GM12865 (cell line): ENCODE measurements at regions not wholly inside any gene's neighbourhood (a gene's known extent, or its start where the extent isn't known, plus 50 kb on each side); places are given as distances from the start of the nearest gene placed in this dataset.

Experiments used
- DNase-seq: peaks from one replicate; pipeline ENCODE4 v3.0.0; 2010; ENCODE audit warnings: low read depth
- H3K4me3 ChIP-seq: 2 replicates; pipeline ENCODE4 v1.5.1; 2011; ENCODE audit warnings: mild to moderate bottlenecking, low read depth, low read length, control low read depth
- TF ChIP-seq, protein P1 (sequence below): IDR thresholded peaks from 2 replicates; pipeline ENCODE4 v1.5.1; 2011; ENCODE audit warnings: low read length, control low read depth, low read depth, inconsistent platforms; ENCODE audit not compliant: insufficient read depth; ENCODE audit errors: missing control alignments

DNA sequence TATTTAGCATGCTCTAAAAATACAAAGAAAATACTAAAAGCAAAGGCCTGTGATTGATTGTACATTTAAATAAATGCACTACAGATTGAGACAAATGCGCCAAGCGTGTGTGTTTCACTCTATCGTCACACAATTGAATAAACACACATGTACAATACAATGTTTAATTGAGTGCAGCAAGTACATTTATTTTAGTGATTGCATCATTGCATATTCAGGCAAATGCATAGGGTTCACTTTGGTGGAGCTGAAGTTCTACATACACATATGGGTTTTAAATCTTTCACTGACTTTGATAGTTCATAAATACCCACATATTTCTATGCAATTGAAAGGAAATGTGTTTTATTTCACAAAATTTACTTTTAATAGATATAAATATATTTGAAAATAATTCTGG, 750.6 kb upstream of the MMS22L start:
- DNase-seq, result no peak
- TF ChIP-seq, protein P1, sequence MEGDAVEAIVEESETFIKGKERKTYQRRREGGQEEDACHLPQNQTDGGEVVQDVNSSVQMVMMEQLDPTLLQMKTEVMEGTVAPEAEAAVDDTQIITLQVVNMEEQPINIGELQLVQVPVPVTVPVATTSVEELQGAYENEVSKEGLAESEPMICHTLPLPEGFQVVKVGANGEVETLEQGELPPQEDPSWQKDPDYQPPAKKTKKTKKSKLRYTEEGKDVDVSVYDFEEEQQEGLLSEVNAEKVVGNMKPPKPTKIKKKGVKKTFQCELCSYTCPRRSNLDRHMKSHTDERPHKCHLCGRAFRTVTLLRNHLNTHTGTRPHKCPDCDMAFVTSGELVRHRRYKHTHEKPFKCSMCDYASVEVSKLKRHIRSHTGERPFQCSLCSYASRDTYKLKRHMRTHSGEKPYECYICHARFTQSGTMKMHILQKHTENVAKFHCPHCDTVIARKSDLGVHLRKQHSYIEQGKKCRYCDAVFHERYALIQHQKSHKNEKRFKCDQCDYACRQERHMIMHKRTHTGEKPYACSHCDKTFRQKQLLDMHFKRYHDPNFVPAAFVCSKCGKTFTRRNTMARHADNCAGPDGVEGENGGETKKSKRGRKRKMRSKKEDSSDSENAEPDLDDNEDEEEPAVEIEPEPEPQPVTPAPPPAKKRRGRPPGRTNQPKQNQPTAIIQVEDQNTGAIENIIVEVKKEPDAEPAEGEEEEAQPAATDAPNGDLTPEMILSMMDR, result no peak
- no peak overlapping the region for H3K4me3 ChIP-seq

DNA sequence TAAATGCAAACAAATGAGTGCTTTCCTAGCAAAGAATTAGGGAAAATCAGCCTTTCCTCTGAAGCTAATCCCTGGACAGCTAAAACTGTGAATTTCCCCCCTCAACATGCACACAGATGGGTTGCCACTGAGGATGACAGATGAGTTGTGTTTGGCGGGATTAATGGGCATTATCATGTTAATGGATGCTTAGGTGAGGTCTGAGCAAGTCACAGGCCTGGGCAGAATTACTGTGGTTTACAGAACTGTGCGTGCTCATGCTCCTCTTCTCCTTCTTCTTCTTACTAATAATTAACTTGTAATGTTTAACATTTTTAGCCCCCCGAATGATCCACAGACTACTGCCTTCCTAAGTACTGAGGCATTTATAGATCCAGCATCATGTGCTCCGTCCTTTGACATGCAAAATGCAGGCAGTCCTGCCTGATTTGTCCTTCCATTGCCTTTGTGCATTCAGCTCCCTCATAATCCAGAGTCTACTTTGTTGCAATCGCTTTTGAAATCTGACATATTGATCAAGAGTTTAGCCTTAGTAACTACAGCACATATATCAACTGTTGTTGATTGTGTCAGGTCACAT, 753.4 kb upstream of the MMS22L start:
- no peak for DNase-seq

DNA sequence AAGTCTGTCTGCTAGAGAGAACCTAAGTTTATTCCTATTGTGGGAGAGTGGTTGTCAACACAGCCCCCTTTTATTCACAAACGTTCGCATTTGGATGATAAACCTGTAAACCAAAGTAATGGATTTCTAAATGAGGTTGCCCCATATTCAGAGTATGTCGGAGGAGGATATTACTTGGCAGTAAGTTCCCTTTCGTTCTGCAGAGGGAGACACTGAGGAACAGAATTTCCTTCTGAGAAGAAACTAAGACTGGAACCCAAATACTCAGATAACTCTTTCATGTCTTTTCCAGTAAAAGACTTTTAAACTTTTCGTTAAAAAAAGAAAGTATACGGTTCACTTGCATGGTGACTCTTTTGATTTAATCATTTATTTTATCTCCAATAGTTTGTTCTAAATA, 754.6 kb upstream of the MMS22L start:
- TF ChIP-seq, protein P1, result no peak
- DNase-seq, result no peak
- H3K4me3 ChIP-seq, result no peak overlapping the region

More for the DNA sequence above, 753.4 kb upstream of the MMS22L start:
- TF ChIP-seq, protein P1, result no peak
- H3K4me3 ChIP-seq, result no peak overlapping the region

DNA sequence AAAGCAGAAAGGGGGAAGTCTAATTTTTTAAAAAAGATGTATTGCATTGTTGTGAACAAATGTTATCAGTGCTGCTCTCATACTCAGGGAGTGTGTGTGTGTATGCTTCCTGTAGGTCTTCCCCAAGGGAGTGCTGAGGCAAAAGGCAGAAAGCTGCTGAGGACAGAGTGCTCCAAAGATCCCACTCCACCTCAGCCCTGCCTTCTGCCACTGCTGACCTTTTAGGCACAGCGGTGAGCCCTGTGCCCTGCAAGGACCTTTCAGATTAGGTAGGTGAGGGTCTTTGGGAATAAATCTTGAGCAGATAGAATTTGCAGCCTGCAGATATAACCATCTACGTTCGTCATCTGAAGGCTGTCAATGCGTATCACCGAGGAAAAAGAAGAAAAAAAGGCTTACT, 756.4 kb upstream of the MMS22L start:
- no peak for DNase-seq
- no peak overlapping the region for H3K4me3 ChIP-seq
- TF ChIP-seq, protein P1, result no peak

DNA sequence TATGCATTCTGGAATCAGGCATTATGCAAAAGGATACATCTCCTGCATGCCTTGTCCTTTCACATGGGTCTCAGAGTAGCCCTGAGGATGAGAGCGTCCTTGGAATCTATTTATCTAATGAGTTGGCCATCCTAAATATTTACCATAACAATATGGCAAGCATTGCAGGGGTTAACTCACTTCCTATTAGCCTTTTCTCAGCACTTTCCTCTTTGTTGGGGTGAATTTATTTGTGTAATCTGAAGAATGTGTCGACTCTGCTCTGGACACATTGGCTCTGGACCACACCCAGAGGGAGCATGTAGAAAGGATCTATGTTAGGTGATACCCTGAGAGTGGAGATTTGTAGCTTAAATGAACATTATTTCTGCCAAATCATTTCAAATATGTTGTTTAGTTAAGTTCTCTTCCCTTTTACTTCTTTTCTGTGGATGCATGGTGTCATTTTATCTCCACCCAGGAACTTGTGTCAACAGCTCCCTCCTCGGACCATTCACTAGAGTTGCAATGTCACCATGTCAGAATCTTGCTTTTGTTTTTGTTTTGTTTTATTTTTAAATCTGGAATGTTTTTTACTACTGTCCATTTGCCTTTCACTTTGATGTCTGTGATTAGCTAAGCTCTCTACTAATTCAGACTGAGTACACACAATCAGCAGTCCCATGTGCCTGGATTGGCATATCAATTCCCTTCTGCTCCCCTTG, 757.0 kb upstream of the MMS22L start:
- H3K4me3 ChIP-seq, result no peak overlapping the region
- no peak for DNase-seq
- TF ChIP-seq, protein P1, result no peak

DNA sequence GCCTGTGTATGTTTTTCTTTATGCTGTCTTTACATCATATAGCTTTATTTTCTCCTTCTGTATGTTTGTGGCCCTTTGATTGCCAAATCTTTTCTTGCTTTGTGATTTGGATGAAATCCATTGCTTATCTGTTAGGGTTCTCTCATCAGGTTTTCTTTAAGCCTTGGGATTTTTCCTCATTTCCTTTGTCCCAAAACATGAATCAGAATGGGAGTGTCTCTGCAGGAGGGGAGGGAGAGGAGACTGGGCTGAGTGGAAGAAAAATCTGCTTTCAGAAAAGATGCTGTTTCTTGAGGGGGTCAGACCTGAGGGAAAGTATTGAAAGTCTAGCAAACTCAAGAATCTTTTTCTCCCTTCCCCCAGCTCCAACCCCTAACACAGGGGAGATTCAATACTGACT, 758.0 kb upstream of the MMS22L start:
- TF ChIP-seq, protein P1, result no peak
- DNase-seq, result no peak
- no peak overlapping the region for H3K4me3 ChIP-seq

DNA sequence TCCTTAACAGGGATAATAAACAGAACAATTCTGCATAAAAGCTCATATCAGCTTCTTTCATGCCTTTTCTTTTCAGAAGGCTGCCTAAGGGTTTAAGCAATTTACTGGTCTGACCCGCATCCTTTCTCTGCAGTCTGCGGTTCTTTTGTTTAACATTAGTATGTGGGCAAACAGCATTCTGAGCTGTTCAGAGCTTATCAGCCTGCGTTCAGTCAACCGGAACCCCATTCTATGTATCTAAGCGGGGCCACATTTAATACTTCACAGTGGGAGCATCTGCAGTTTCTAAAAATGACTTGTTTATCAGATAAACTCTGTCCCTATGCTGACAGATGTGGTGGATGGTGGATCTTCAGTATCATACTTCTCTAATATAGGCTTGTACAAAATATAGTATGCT, 758.9 kb upstream of the MMS22L start:
- TF ChIP-seq, protein P1, result no peak
- DNase-seq, result no peak
- H3K4me3 ChIP-seq, result no peak overlapping the region
